Loucy (cell line): ENCODE measurements at regions not wholly inside any gene's neighbourhood (a gene's known extent, or its start where the extent isn't known, plus 50 kb on each side); places are given as distances from the start of the nearest gene placed in this dataset.

Experiments used
- H2AFZ ChIP-seq: fragments of 200-600 bp; sonication (generic); 2 replicates; pipeline ENCODE4 v1.6.0; 2016; ENCODE audit warnings: antibody characterized with exemption, mild to moderate bottlenecking, low read length, moderate library complexity
- H3F3A ChIP-seq: fragments of 200-600 bp; 2 replicates; pipeline ENCODE4 v1.6.0; 2016; ENCODE audit warnings: antibody characterized with exemption, low read depth, mild to moderate bottlenecking
- H3K27me3 ChIP-seq: fragments of 200-600 bp; sonication (generic); 2 replicates; pipeline ENCODE4 v1.6.1; 2014; ENCODE audit warnings: low read length, mild to moderate bottlenecking; ENCODE audit not compliant: insufficient read depth, poor library complexity, severe bottlenecking
- H3K36me3 ChIP-seq: fragments of 200-600 bp; sonication (generic); 2 replicates; pipeline ENCODE4 v1.6.1; 2016; ENCODE audit warnings: low read length; ENCODE audit not compliant: insufficient read depth
- H3K4me1 ChIP-seq: fragments of 200-600 bp; sonication (generic); 2 replicates; pipeline ENCODE4 v1.5.1; 2014; ENCODE audit warnings: low read length, mild to moderate bottlenecking; ENCODE audit not compliant: insufficient read depth, poor library complexity, severe bottlenecking
- H3K4me2 ChIP-seq: fragments of 200-600 bp; sonication (generic); 2 replicates; pipeline ENCODE4 v1.6.0; 2014; ENCODE audit warnings: antibody characterized with exemption, low read length, low read depth, mild to moderate bottlenecking; ENCODE audit not compliant: poor library complexity, severe bottlenecking
- H3K4me3 ChIP-seq: fragments of 200-600 bp; sonication (generic); 2 replicates; pipeline ENCODE4 v1.5.1; 2014; ENCODE audit warnings: low read length, mild to moderate bottlenecking, mixed read lengths; ENCODE audit not compliant: poor library complexity, severe bottlenecking
- H3K79me2 ChIP-seq: fragments of 200-600 bp; sonication (generic); 2 replicates; pipeline ENCODE4 v1.6.1; 2014; ENCODE audit warnings: low read length; ENCODE audit not compliant: insufficient read depth
- H3K9ac ChIP-seq: fragments of 200-600 bp; sonication (generic); 2 replicates; pipeline ENCODE4 v1.6.0; 2014; ENCODE audit warnings: mild to moderate bottlenecking, low read depth, low read length, moderate library complexity; ENCODE audit not compliant: poor library complexity, severe bottlenecking
- H3K9me2 ChIP-seq: fragments of 200-600 bp; sonication (generic); replicated peaks from 2 replicates; pipeline ENCODE4 v1.6.1; 2016; ENCODE audit warnings: low read depth, low read length, mixed read lengths
- H3K9me3 ChIP-seq: fragments of 200-600 bp; sonication (generic); 2 replicates; pipeline ENCODE4 v1.6.1; 2014; ENCODE audit warnings: mild to moderate bottlenecking, antibody characterized with exemption, low read length, low read depth; ENCODE audit not compliant: insufficient read depth
- H4K20me1 ChIP-seq: fragments of 200-600 bp; sonication (generic); 2 replicates; pipeline ENCODE4 v1.6.0; 2014; ENCODE audit warnings: antibody characterized with exemption, low read length, mild to moderate bottlenecking; ENCODE audit not compliant: insufficient read depth, poor library complexity, severe bottlenecking
- EZH2phosphoT487 ChIP-seq: fragments of 200-600 bp; IDR thresholded peaks from 2 replicates; pipeline ENCODE4 v1.6.1; 2018; ENCODE audit warnings: antibody characterized with exemption, mild to moderate bottlenecking, moderate library complexity, borderline replicate concordance
- TF ChIP-seq, protein P1 (sequence below): fragments of 200-600 bp; sonication (generic); conservative IDR thresholded peaks from 2 replicates; pipeline ENCODE4 v1.5.1; 2014; ENCODE audit warnings: mild to moderate bottlenecking, antibody characterized with exemption, low read length

GRCh38 chr13:33377411-33377810 is 91.9 kb upstream of the STARD13 start:
- Histone ChIP-seq H3K79me2 (no peaks in the 10 kb centered on the region), H3K4me2 (no peak overlapping the region), H3K9me2 (no peaks in the 10 kb centered on the region), H2AFZ (no peak overlapping the region), H3K27me3 (no peaks in the 10 kb centered on the region), H3K4me1 (no peaks in the 10 kb centered on the region), H3F3A (no peaks in the 10 kb centered on the region), H4K20me1 (no peaks in the 10 kb centered on the region), H3K4me3 (no peak overlapping the region), H3K9ac (no peak overlapping the region), H3K36me3 (no peaks in the 10 kb centered on the region), H3K9me3 (no peaks in the 10 kb centered on the region)
- TF ChIP-seq, protein P1, sequence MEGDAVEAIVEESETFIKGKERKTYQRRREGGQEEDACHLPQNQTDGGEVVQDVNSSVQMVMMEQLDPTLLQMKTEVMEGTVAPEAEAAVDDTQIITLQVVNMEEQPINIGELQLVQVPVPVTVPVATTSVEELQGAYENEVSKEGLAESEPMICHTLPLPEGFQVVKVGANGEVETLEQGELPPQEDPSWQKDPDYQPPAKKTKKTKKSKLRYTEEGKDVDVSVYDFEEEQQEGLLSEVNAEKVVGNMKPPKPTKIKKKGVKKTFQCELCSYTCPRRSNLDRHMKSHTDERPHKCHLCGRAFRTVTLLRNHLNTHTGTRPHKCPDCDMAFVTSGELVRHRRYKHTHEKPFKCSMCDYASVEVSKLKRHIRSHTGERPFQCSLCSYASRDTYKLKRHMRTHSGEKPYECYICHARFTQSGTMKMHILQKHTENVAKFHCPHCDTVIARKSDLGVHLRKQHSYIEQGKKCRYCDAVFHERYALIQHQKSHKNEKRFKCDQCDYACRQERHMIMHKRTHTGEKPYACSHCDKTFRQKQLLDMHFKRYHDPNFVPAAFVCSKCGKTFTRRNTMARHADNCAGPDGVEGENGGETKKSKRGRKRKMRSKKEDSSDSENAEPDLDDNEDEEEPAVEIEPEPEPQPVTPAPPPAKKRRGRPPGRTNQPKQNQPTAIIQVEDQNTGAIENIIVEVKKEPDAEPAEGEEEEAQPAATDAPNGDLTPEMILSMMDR, result no peak
- TF ChIP-seq EZH2phosphoT487, result no peak

DNA sequence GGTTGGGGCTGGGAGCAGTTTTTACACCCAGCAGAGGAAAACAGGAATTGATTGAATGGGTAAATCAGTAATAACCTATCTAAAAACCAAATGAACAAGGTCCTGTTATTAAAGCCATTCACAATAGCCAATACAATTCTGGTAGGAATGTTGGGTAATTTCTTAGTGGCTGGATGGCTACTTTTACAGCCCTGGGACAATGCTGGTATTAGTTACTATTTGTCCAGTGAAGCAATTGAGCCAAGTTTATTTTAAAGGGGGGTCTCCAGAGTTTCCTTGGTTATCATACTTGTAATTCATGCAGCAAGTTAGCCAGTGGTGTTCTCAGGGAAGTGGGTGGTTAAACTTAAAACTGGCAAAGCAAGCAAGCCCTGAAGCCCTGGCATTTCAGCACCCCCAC is 92.3 kb upstream of the STARD13 start:
- Histone ChIP-seq H3K9ac (no peak overlapping the region), H3F3A (no peaks in the 10 kb centered on the region), H2AFZ (no peak overlapping the region), H3K4me2 (no peak overlapping the region), H3K9me2 (no peaks in the 10 kb centered on the region), H3K4me3 (no peak overlapping the region), H3K27me3 (no peaks in the 10 kb centered on the region), H3K79me2 (no peaks in the 10 kb centered on the region), H3K9me3 (no peaks in the 10 kb centered on the region), H4K20me1 (no peaks in the 10 kb centered on the region), H3K36me3 (no peaks in the 10 kb centered on the region), H3K4me1 (no peaks in the 10 kb centered on the region)
- TF ChIP-seq EZH2phosphoT487, result no peak
- TF ChIP-seq, protein P1, result no peak

- no peak for TF ChIP-seq EZH2phosphoT487
- TF ChIP-seq, protein P1, result no peak
- Histone ChIP-seq H3K9me3 (no peaks in the 10 kb centered on the region), H3F3A (no peaks in the 10 kb centered on the region), H3K4me1 (no peaks in the 10 kb centered on the region), H3K36me3 (no peaks in the 10 kb centered on the region), H3K9ac (no peak overlapping the region), H3K79me2 (no peaks in the 10 kb centered on the region), H4K20me1 (no peaks in the 10 kb centered on the region), H2AFZ (no peak overlapping the region), H3K4me2 (no peak overlapping the region), H3K9me2 (no peaks in the 10 kb centered on the region), H3K27me3 (no peaks in the 10 kb centered on the region), H3K4me3 (no peak overlapping the region)
These were observed 94.1 kb upstream of the STARD13 start for GRCh38 chr13:33379608-33380007.
